ENCODE measurements at regions not wholly inside any gene's neighbourhood (a gene's known extent, or its start where the extent isn't known, plus 50 kb on each side); places are given as distances from the start of the nearest gene placed in this dataset.

DNA sequence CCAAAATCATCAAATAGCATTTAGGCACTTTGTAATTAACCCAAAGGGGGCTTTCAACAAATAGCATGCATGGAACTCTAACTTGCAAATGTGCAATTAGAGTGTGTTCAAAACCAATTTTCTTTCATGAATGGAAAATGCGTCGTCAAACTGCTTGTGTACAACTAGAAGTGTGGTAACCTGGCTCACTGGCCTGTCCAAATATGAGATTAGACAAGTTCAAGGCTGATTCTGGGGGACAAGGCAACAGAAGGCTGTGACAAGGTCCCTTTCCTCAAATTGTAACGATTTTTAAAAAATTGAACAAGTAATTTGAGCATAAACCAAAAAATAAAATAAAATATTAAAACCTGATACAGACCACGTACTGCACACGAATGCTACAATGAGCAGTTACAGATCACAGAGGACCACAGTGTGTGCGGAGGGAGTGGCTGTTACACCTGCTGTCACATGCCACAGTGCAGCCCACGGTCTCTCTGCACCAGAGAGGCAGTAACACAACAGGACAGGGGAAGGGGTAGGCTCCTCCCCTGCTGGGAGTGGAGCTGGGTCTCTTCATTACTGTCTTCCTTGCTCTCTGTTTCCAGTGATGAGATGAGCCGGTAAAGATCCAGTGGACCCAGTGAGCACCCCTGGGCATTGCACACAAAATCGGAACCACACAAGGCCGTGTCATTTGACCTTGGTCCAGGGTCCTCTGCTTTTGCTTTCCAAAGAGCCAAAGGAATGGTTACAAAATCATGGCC, 252.2 kb upstream of the PDE10A start:
- no peak for DNase-seq (ENCODE audit: low read depth in 2 of 2)

GRCh38 chr6:165913676-165914570, 250.9 kb upstream of the PDE10A start:
- no peak for DNase-seq (ENCODE audit: low read depth in 2 of 2)

GRCh38 chr6:165910184-165910966, 247.3 kb upstream of the PDE10A start:
- no peak for DNase-seq (ENCODE audit: low read depth in 2 of 2)

GRCh38 chr6:165906736-165907135, 243.7 kb upstream of the PDE10A start:
- DNase-seq (ENCODE audit: low read depth in 2 of 2): no peak

DNA sequence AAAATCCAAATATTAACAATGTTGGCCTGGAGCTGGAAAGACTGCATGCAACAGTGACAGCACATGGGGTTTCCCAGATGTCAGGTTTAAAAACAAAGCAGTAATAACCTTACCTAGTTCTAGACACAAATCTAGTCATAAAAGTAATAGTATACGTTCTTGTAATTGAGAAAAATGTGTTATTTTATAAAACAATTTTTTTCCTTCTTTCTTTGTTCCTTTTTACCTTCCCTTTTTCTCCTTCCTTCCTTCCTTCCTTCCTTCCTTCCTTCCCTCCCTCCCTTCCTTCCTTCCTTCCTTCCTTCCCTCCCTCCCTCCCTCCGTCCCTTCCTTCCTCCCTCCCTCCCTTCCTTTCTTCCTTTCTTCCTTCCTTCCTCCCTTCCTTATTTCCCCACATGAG, 242.7 kb upstream of the PDE10A start:
- DNase-seq (ENCODE audit: low read depth in 2 of 2): no peak

GRCh38 chr6:165900970-165901369, 237.9 kb upstream of the PDE10A start:
- no peak for DNase-seq (ENCODE audit: low read depth in 2 of 2)

DNA sequence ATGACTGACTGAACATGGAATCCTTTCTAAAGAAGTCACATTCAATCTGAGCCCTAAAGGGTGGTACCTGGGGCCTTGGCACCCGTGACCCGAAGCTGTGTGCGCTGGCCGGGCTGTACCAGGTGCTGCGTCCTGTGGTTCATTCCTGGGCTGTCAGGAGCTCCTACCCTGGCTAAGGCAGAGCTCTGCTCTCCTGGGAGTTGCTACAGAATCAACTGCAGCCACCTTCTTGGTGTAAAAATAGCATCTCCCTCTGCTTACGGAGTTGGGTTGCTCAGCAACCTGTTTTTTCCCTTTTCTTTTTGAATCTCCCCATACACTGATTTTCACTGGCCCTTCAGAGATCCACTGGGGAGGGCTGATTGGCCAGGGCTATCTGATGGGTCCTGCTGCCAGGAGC, 236.6 kb upstream of the PDE10A start:
- no peak for DNase-seq (ENCODE audit: low read depth in 2 of 2)

DNA sequence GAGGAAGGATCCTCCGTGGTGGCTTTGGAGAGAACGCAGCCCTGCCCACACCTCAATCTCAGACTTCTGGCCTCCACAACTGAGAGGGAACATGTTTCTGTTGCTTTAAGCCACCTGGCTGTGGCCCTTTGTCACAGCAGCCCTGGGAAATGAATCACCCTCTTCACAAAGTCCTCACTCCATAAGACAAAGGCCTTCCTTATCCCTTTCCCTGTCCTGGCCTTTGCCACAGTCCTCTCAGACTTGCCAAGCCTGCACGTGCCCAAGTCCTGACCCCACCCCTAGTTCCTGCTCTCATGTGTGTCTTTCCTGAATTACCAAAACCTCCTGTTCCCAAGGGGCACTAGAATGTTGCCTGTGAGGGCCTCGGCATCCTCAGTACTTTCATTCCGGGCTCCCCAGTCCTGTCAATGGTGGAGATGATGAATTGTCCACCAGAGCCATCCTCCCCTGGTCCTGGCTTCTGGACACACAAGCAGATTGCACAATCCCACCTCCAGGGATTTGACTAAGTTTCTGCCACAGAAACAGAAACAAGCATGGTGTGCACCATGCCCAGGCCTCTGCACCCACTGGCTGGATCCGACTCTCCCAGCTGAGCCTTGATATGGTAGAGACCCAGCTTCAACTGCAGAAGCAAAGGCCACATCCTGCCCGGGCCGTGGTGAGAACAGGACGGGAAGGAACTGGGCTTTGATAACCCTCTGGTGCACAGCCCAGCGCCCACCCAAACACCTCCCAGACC, 232.6 kb upstream of the PDE10A start:
- no peak for DNase-seq (ENCODE audit: low read depth in 2 of 2)

- no peak for DNase-seq (ENCODE audit: low read depth in 2 of 2)
These were observed 231.3 kb upstream of the PDE10A start for GRCh38 chr6:165894171-165894825.

GRCh38 chr6:165893431-165893830, 230.4 kb upstream of the PDE10A start:
- no peak for DNase-seq (ENCODE audit: low read depth in 2 of 2)

DNA sequence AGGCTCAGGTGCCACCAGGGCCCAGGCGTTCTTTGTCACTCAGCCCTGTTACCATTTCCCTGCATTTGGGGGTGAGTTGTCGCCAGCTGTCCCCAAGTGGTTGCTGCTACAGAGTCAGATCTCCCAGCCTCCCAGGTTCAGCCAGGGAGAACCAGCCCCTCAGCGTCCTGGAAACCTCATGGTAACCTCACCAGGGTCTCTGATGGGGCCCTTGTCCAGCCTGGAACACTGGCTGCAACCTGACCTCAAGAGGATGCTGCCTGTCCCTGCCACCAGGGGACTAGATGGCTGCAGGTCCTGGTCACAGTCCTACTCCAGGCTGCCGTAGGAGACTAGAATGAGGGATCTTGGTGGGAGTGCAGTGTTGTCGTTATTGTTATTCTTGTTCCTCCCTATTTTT, 228.3 kb upstream of the PDE10A start:
- no peak for DNase-seq (ENCODE audit: low read depth in 2 of 2)

- DNase-seq (ENCODE audit: low read depth in 2 of 2): no peak
These were observed 227.3 kb upstream of the PDE10A start for GRCh38 chr6:165890404-165890735.

GRCh38 chr6:165889636-165890403, 226.8 kb upstream of the PDE10A start:
- no peak for DNase-seq (ENCODE audit: low read depth in 2 of 2)

DNA sequence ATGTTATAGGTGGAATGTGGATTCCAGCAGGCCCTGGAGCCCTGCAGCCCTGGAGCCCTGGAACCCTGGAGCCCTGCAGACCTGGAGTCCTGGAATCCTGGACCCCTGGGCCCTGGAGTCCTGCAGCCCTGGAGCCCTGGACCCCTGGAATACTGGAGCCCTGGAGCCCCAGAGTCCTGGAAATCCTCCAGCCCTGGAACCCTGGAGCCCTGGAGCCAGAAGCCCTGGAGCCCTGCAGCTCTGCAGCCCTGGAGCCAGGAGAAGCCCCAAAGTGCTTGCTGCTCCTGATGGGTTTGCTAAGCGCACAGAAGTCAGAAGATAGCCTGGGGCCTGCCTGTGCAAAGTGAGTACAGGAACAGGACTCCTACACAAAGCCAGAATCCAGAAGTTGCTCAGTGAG, 223.1 kb upstream of the PDE10A start:
- DNase-seq (ENCODE audit: low read depth in 2 of 2): no peak

GRCh38 chr6:165884813-165885765, 222.0 kb upstream of the PDE10A start:
- peak; percentile 11 to 41 for DNase-seq (ENCODE audit: low read depth in 2 of 2)

GRCh38 chr6:165883851-165884640, 221.0 kb upstream of the PDE10A start:
- DNase-seq (ENCODE audit: low read depth in 2 of 2): no peak

DNA sequence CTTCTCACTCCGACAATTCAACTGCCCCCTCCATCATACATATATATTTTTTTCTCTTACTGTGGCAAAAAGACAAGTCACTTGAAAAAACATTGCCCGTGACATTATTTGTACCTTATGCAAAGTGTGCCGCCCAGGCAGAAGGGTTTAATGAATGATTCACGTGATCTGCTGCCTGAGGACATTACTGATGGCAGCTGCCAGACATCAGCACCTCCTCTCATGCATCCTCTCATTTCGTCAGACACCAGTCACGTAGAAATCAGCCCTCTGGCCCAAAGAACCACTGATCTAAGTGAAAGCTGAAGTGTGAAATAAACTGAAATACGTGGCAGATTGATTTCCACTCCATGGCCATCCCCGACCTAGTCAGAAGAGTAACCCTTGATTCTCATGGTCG, 218.8 kb upstream of the PDE10A start:
- no peak for DNase-seq (ENCODE audit: low read depth in 2 of 2)

GRCh38 chr6:165880686-165881085, 217.6 kb upstream of the PDE10A start:
- no peak for DNase-seq (ENCODE audit: low read depth in 2 of 2)

All from activated CD8-positive, alpha-beta memory T cell treated with anti-CD3 and anti-CD28 coated beads for 4 hours (primary cell).